NCI-H146 (cell line): ENCODE measurements at regions not wholly inside any gene's neighbourhood (a gene's known extent, or its start where the extent isn't known, plus 50 kb on each side); places are given as distances from the start of the nearest gene placed in this dataset.

ENCODE experiments used
- DNase-seq: peaks from one replicate; lab custom pipeline; 2025; lab: John Stamatoyannopoulos, UW

- DNase-seq = no peak
These were observed 1023.6 kb upstream of the RAG2 start for GRCh38 chr11:37621662-37622061.

DNA sequence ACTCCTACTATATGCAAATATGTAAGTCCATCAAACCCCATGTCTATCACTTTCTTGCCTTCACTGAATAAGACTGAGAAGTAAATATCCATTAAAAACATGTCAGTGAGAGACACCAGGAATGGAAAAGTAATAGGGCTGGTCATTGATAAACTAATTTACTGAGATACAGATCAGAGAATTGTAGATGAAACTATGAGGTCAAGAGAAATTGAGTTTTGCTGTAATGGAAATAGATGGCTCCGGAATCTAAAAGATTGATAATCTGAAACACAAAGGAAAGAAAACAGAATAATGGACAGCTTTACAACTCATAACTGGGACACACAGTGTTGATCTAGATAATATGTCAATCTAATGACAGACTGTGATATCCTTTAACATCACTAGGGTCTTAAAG is 1018.3 kb upstream of the RAG2 start:
- no peak for DNase-seq

- no peak for DNase-seq
These were observed 1015.0 kb upstream of the RAG2 start for GRCh38 chr11:37613031-37613430.

DNA sequence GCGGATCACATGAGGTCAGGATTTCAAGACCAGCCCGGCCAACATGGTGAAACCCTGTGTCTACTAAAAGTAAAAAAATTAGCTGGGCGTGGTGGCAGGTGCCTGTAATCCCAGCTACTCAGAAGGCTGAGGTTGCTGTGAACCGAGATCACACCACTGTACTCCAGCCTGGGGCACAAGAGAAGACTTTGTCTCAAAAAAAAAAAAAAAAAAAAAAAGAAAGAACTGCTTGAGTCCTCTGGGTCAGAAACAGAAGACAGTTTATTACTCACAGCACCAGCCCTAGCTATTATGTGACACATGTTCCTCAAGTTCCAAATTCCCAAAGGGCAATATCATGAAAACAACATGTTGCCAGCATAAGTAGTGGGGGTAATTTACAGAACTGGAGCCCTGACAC is 1014.1 kb upstream of the RAG2 start:
- no peak for DNase-seq

DNA sequence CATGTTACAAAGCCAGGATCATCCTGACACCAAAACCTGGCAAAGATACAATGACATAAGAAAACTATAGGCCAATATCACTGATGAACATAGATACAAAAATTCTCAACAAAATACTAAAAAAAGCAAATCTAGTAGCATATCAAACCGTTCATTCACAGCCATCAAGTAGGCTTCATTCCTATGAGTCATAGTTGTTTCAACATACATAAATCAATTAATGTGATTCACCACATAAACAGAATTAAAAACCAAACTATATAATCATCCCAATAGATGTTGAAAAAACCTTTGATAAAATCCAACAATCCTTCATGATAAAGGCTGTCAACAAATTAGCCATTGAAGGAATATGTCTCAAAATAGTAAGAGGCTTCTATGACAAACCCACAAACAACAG is 1007.2 kb upstream of the RAG2 start:
- no peak for DNase-seq

- DNase-seq = no peak
These were observed 1000.3 kb upstream of the RAG2 start for GRCh38 chr11:37598381-37598780.

DNA sequence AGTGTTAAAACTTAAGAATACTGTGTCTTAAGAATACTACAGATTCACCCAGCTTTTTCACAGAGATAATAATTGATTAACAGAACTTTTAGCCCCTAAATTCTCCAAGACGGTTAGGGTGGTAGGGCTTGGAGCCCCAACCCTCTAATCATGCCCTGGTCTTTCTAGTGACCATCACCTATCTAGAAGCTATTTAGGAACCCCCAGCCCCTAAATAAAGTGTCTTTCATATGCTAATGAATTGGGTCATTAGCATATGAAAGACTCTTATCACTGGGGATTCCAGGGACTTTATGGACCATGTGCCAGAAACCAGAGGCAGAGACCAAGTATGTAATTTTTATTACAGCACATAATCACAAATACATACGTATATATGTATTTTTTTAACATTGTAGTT is 999.7 kb upstream of the RAG2 start:
- DNase-seq = no peak

DNA sequence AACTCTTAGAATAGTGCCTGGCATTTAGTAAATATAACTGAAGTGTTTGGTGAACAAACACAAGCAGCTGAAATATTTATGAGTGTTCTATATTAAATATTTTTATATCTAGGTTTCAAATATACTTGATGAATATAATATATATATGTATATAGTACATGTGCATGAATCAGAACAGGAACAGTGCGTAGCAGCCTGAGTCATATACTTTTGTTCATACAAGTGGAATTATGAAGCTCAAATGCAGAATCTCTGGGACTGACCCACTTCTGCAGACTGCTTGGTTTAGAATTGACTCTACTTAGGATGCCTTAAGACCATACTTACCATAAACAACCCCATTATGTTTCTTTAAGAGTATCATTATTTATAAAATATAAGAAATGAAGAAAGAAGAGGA is 997.8 kb upstream of the RAG2 start:
- DNase-seq = no peak

DNA sequence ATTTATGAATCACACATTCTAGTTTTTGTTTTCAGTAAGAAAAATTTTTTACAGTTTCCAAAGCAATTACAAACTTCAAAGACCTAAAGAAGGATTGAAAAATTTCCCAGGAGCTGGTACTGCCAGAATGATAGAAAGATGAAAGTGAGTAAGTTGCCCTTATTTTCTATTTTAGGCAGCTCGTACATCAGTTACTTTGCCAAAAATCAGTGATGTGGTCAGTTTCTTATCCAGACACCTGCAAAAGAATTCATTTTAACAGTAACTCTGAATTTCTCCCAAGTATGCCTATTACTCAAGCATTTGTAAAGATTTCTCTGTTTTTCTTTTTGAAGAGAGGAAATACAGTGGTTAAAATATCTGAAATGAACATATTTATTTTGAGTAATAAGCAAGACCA is 976.3 kb upstream of the RAG2 start:
- DNase-seq = no peak

DNA sequence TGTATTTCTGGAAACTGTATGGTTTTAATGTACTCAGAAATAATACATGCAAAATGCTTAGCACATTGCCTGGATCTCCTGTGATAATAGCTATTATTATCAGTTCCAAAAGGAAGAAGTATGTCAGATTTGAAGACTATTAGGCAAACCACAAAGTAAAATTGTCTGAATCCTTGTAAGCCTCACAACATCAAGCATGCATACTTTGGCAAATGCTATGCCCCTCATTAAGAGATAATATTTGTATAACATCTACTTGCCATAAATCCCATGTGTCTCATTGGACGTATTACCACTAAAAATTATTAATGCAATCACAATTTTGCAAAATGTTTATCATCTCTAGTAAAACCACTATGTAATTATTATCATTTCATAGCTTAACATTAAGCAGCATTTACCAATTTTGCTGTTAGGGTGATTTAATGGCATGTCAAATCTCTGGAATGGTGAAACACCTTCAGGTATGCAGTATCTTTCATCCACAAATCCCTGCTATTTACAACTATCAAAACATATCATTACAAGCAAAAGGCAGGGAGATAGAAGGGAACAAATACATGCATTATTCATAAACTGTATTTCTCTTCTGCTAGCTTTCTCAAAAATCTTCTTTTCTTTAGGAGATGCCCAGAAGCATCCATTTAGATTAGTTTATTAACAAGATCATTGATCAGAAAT is 974.6 kb upstream of the RAG2 start:
- no peak for DNase-seq

DNA sequence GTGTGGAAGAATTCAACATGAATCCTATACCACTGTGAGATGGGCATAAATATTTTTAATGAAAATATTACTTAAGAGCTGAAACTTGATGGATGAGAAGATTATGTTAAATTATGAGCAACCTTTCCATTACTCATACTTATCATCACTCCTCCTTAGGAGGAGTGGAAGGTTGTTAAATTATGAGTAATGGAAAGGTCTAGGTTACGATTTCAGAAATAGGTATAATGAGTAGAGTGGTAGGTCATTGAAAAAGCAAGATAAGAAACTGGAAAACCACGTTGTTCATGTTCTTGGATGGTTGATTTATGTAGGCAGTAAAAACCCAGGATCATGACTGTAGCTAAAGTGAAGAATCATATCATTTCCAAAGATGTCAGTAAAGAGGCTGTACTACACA is 973.2 kb upstream of the RAG2 start:
- no peak for DNase-seq

GRCh38 chr11:37560991-37561390 is 963.0 kb upstream of the RAG2 start:
- DNase-seq = no peak

DNA sequence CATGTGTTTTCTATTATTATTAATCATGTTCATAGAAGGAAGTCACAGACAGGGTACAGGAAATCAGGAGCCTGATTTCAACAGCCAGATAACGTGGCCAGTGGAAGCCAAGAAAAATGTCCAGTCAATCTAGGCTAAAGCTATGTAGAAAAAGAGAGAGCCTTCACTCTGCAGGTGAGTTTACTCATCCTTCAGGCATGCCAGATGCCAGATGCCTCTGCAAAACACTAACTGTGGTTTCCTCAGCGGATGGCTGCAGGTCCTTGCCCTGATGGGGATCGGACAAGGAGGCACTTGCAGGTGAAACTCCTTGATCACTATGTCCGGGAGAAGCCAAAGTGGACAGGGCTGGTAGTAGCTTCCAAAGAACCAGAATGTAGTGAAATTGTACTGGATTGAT is 962.3 kb upstream of the RAG2 start:
- DNase-seq = no peak

DNA sequence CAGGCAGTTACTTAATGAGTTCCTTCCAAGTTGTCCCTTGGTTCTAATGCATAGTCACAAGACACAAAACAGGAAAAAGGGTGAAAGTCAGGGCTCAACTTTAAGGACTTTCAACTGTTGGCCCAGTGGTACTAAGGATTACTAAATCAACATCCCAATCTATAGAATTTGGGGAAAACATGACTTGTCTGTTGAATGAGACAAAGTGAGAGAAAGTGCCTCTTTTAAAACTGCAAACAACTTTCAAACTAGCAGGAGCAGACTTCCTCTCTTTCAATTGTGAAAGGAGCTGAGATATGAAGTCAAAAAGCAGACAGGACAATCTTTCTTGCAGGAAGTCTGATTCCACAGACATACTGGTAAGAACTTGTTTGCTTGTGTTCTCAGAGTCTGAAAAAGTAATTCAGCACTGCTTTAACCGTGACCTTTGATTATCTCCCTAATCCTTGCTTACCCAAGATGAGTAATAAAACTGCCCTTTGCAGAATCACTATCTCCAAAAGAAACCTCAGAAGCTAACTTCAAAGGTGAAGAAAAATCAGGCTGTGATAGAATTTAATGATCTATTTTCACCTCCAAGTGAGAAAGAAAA is 960.7 kb upstream of the RAG2 start:
- no peak for DNase-seq

DNA sequence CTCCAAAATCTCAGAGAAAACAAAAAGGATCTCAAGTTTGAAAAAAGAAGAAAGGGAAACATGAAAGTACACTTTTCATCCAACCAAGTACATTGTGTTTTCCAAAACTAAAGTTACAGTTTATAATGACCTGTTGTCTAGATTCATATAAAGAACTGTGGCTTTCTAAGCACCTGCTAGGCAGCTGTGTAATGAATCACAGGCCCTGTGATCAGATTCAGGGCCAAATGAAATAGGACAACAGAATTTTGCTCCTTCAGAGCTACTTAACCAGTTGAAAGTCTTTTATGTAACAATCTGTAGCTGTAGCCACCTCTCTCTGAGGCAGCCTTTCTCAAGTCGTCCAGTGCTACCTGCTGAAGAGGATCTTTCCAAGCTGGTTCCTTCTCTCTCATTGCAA is 960.0 kb upstream of the RAG2 start:
- DNase-seq = no peak

DNA sequence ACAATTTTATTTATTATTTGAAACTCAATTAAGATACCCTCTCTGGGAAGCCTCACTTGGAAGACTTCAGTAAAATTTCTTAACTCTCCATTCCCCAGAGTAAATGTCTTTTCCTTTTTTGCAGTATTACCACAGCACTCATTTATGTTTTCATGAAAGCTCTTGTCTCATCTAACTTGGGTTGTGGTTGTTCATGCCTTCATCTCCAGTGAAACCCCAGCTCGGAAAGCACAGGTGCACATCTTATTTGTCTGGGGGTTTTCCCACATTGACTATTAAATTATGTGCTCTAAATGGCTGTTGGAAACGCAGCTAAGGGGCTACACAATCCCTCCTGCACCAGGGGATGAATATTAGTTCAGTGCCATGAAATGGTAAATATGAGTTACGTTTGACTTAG is 954.2 kb upstream of the RAG2 start:
- DNase-seq = no peak

DNA sequence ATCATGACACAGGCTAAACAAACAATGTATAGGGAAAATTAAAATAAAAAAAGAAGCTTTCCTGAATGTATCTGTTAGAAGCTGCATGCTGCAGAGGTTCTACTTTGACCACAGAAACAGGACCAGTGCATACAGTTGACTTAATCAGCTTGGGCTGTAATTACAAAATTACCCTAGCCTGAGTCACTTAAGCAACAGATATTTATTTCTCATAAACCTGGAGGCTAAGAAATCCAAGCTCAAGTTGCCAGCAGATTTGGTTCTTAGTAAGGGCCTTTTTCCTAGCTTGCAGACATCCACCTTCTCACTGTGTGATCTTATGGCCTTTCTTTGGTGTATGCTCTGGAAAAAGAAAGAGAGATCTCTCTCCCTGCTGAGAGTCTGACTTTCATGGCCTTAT is 946.5 kb upstream of the RAG2 start:
- no peak for DNase-seq

GRCh38 chr11:37533830-37534229 is 935.8 kb upstream of the RAG2 start:
- no peak for DNase-seq

DNA sequence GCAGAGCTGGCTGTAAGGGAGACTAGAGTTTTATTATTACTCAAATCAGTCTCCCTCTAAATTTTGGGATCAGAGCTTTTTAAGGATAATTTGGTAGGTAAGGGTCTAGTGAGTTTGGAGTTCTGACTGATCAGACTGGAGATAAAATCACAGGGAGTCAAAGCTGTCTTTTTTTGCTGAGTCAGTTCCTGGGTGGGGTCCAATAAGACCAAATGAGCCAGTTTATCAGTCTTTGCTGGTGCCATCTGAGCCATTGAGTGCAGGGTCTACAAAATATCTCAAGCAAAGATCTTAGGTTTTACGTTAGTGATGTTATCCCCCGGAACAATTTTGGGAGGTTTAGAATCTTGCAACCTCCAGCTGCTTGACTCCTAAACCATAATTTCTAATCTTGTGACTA is 935.1 kb upstream of the RAG2 start:
- DNase-seq = no peak

GRCh38 chr11:37532271-37532670 is 934.2 kb upstream of the RAG2 start:
- DNase-seq = no peak

- DNase-seq = no peak
These were observed 929.5 kb upstream of the RAG2 start for GRCh38 chr11:37527545-37527944.

- DNase-seq = no peak
These were observed 927.3 kb upstream of the RAG2 start for GRCh38 chr11:37525336-37525735.

DNA sequence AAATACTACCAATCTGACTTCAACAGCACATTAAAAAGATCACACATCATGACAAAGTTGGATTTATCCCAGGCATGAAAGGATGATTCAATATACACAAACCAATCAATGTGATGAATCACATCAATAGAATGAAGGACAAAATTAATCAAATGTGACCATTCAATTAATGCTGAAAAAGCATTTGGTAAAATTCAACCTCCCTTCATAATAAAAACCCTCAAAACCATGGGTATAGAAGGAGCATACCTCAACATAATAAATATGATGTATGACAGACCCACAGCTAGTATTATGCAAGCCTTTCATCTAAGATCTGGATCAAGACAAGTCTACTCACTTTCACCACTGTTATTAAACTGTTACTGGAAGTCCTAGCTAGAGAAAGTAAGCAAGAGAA is 921.7 kb upstream of the RAG2 start:
- no peak for DNase-seq

- no peak for DNase-seq
These were observed 914.2 kb upstream of the RAG2 start for GRCh38 chr11:37512156-37512780.
